A549 (cell line): ENCODE measurements at regions not wholly inside any gene's neighbourhood (a gene's known extent, or its start where the extent isn't known, plus 50 kb on each side); places are given as distances from the start of the nearest gene placed in this dataset.

Experiments used
- CTCF ChIP-seq: fragments of >200 bp; sonication (Bioruptor Twin); formaldehyde crosslinking; IDR thresholded peaks from 3 replicates; pipeline ENCODE4 v1.5.1; 2016
- REST ChIP-seq: fragments of 200-600 bp; sonication (generic); IDR thresholded peaks from 2 replicates; pipeline ENCODE4 v1.6.1; 2016; ENCODE audit warnings: antibody characterized with exemption, mild to moderate bottlenecking, moderate library complexity

DNA sequence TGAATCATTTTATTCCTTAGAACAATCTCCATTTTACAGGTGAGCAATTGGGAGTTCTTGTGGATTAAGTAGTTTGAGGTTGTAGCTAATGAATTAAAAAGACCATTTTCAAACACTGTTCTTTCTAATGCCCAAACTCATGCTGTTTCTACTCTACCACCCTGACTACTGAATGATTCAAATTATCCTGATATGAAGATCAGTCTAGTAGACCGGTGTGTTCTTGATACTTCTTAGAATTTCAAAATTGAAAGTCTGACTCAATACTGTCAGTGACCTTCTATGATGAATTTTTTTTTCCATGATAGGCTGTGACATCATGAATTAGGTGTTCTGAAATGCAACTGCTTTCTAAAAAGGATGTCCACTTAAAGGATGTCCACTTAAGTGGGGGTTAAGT, 515.5 kb downstream of the DMAC1 start:
- no peak for TF ChIP-seq CTCF
- no peak for TF ChIP-seq REST
